ENCODE measurements at regions not wholly inside any gene's neighbourhood (a gene's known extent, or its start where the extent isn't known, plus 50 kb on each side); places are given as distances from the start of the nearest gene placed in this dataset.

- no peak for TF ChIP-seq ZNF532 (CRISPR knock-in tag; IDR thresholded peaks at IDR 0.05; ENCODE audit: borderline replicate concordance)
- no peak for TF ChIP-seq TP53 (CRISPR knock-in tag; IDR thresholded peaks at IDR 0.05)
- no peak for TF ChIP-seq ATF6 (CRISPR knock-in tag; IDR thresholded peaks at IDR 0.05)
- no peak for TF ChIP-seq PRDM15 (CRISPR knock-in tag; IDR thresholded peaks at IDR 0.05)
- TF ChIP-seq HMGA2 (CRISPR knock-in tag; IDR thresholded peaks at IDR 0.05): no peak
- TF ChIP-seq USF1 (CRISPR knock-in tag; IDR thresholded peaks at IDR 0.05): no peak
- no peak for TF ChIP-seq SMAD3 (CRISPR knock-in tag; IDR thresholded peaks at IDR 0.05; ENCODE audit: borderline replicate concordance)
- no peak for TF ChIP-seq SMAD4 (CRISPR knock-in tag; IDR thresholded peaks at IDR 0.05)
These were observed 156.4 kb downstream of the ETNK1 start (continued) for GRCh38 chr12:22781339-22781738.

GRCh38 chr12:22787557-22787956 is 162.6 kb downstream of the ETNK1 start:
- DNase-seq (ENCODE audit: low spot score) (no peak), ATAC-seq (no peak)
- POLR2A ChIA-PET: interaction anchor here (0.6 kb wide), 1 partner anchor 1434 kb away, joined by 4 read pairs; no protein-coding TSS in a partner anchor
- H3K4me1 Mint-ChIP-seq: peaks cover 4% of the 10 kb centered on the region
- peaks cover 29% of the 10 kb centered on the region for H3K9me3 Mint-ChIP-seq
- peaks cover 10% of the 10 kb centered on the region for H3K36me3 Mint-ChIP-seq
- no peaks in the 10 kb centered on the region for H3K27me3 Mint-ChIP-seq (ENCODE audit: low read depth)
- no peak overlapping the region for H3K4me3 Mint-ChIP-seq
- TF ChIP-seq TEAD4 (CRISPR knock-in tag; IDR thresholded peaks at IDR 0.05) (no peak), IRF2 (CRISPR knock-in tag; IDR thresholded peaks at IDR 0.05; ENCODE audit: borderline replicate concordance, low read depth) (no peak), GABPB1 (CRISPR knock-in tag; IDR thresholded peaks at IDR 0.05) (no peak), E2F4 (CRISPR knock-in tag; IDR thresholded peaks at IDR 0.05; ENCODE audit: borderline replicate concordance, low read depth) (no peak), CREM (CRISPR knock-in tag; IDR thresholded peaks at IDR 0.05) (no peak), ZNF532 (CRISPR knock-in tag; IDR thresholded peaks at IDR 0.05; ENCODE audit: borderline replicate concordance) (no peak), NR3C1 (CRISPR knock-in tag; conservative IDR thresholded peaks at IDR 0.05; ENCODE audit: low read depth) (no peak), ZNF138 (CRISPR knock-in tag; conservative IDR thresholded peaks at IDR 0.05) (no peak)
- H3K27ac Mint-ChIP-seq: no peak overlapping the region
- CTCF ChIA-PET: interaction anchor here (0.7 kb wide), 1 partner anchor 26 kb away, joined by 3 read pairs; no protein-coding TSS in a partner anchor
